ENCODE measurements at regions not wholly inside any gene's neighbourhood (a gene's known extent, or its start where the extent isn't known, plus 50 kb on each side); places are given as distances from the start of the nearest gene placed in this dataset.
A peak's percentile ranks its signal among the peaks of the same experiment; 100 is the strongest.

DNA sequence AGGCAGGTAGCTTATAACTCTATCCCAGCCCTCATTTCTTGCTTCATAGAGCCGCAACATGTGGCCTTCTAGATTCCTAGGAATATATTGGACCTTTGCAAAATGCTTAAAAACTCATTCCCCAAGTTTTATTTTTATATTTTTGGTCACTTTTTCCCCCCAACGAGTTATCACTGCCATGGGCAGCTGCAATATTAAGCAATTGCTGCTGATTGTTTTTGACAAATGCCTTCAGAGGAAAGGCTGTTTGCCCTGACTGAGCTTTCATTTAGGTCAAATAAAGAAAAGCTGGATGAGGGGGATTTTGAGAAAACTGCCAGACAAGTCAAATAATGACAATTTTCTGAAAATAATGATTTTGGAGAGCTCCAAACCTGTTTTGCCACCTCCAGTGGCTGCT, 976.9 kb upstream of the MBL2 start:
- no peak for DNase-seq

DNA sequence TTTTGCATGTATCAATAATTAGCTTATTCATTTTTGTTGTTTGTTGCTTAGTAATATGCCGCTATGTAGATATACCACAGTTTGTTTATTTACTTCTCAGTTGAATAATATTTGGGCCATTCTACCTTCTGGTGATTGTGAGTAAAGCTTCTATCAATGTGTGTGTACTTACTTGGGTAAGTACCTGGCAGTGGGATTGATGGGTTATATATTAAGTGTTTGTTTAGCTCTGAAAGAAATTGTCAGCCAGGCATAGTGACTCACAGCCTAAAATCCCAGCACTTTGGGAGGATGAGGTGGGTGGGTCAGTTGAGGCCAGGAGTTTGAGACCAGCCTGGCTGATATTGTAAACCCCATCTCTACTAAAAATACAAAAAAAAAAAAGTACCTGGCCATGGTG, 975.7 kb upstream of the MBL2 start:
- no peak for DNase-seq

DNA sequence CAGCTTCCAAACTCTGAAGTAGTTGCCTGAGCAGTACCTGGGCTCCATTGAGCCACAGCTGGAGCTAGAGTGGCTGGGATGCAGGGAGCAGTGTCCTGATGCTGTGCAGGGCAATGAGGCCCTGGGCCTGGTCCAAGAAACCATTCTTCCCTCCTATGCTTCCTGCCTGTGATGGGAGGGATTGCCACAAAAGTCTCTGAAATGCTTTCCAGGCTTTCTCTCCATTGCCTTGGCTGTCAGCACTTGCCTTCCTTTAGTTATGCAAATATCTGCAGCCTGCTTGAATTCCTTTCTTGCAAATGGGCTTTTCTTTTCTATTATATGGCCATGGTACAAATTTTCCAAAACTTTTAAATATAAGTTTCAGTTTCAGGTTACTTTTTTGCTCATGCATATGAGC, 972.2 kb upstream of the MBL2 start:
- no peak for DNase-seq

DNA sequence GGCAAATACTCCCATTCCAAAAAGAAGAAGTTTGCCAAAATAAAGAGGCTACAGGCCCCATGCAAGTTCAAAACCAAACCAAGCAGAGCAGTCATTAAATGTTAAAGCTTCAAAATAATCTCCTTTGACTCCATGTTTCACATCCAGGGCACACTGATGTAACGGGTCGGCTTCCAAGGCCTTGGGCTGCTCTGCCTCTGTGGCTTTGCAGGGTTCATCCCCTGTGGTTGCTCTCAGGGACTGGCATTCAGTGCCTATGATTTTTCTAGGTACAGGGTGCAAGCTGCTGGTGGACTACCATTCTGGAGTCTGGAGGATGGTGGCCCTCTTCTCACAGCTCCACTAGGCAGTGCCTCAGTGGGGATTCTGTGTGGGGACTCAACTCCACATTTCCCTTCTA, 971.6 kb upstream of the MBL2 start:
- no peak for DNase-seq

DNA sequence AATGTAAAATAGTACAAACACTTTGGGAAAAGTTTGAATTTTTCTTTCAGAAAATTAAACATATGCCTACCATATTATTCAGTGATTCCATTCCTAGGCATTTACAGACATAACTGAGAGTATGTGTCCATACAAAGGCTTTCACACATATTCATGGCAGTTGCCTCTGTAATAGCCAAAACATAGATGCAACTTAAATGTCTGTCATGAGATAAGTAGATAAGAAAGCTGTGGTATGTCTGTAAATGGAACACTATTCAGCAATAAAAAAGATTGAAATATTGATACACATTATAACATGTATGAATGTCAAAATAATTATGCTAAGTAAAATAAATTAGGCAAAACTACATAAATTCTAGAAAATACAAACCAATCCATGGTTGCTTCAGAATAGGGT, 964.5 kb upstream of the MBL2 start:
- DNase-seq, result no peak

DNA sequence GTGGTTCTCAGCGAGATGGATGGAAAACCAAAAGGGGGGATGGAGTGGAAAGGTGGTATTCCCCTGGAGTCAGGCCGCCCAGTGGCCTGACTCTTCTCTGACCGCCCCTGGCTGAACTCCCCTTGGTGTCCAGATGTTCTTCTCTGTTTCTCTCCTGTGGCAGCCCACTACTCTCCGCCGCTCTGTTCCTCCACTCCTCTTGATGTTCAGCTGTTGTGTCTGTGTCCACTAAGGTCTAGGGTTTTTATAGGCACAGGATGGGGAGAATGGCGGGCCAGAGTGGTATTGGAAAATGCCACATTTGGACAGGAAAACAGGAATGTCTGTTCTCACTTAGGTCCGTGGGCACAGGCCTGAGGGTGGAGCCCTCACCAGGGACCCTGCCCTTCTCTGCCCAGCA, 954.3 kb upstream of the MBL2 start:
- DNase-seq, result no peak

DNA sequence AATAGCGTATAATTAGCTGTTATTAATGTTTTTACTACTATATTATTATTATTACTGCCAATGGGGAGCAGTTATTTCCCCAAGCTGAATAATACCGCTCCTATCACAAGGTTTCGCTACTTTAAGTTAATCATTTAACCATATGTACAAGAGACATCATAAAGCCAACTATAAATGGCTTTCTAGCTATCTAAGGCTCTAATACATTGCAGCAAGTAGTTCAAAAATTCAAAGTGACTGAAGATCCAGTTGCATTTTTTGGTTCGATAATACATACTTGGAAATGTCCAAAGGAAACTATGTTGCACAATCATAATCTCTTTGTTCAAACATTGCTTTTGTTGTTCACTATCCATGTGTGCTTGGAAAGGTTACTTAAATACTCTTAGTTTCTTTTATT, 952.0 kb upstream of the MBL2 start:
- no peak for DNase-seq

DNA sequence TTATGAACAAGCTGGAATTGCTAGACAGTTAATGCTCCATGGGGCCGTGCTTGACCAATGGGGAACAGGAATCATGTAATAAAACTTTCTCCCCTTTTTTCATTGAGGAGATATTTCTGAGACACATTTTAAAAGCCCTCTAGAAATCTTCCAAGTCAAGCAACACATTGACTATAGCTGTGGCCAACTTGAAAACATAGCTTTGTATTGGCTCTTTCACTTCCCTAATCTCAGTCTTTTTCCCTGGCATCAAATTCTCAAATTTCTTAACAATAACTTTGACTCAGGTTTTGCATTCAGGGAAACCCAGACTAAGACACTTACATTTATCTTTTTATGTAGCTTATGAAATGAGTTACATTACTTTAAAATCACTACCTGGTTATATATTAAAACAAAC, 947.1 kb upstream of the MBL2 start:
- DNase-seq, result no peak

DNA sequence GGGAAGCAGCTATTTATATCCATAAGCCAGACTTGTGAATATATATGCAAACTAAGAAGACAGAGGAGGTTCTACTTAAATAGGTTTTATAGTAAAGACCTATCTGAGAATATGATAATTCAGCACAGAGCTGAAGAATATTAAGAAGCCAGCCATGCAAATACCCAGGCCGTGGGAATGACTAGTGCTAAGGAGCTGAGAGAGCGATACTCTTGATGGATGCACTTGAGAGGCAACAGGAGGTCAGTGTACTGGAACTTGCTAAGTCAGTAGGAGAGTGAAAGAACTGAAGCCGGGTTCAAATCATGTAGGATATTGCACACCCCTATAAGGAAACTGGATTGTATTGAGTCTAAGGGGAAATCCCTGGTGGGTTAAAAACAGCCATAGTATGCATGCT, 943.6 kb upstream of the MBL2 start:
- DNase-seq, result no peak

DNA sequence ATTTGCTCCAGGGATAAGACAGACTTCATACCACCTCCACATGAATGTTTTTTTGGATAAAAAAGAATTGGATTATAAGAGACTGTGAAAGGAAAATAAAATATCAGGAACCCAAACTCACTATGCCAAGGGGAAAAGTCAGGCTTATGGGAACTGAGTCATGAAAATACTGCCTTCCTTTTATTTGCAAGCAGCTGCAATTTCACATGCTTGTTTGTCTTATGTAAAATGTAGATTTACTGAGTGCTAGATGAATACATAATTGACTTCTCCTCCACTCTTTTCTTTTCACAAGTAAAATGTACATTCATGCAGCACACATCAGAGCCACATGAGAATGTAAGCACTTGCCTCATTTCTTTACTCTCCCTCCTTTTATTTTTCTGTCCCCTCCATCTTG, 940.8 kb upstream of the MBL2 start:
- no peak for DNase-seq

DNA sequence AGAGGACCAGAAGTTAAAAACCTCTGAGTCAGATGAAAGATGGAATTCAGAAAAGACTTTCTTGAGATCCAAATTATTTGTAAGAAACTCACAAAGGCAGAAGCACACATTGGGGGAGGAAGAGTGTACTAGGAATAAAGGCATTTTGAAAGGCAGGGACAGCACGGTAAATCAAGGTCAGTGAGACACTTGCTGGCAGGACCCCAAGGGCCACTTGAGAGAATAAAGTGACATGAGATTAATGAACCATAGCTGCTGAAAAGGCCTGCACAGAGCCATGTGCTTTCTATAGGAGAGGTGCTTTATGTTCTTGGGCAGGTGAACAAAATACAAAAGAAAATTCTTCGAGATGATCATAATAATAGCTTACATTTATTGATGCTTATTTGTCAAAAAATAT, 929.9 kb upstream of the MBL2 start:
- DNase-seq, result no peak

DNA sequence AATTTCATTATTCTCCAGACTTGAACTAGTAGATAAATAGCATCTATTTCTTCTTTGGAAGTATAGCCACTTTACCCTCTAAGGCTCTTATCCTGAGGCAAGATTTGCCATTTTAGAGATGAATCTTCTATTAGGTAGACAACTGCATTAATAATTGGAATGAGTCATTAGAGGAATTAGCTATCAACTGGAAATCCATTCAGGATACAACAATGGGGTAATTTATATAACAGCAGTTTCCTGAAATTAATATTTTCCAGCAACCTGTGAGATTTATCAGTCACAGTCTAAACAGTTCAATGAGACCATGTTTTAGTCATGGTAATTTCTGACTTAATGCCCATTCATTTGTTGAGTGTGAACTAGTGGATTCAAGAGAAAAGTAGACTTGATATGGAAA, 928.6 kb upstream of the MBL2 start:
- DNase-seq, result no peak

DNA sequence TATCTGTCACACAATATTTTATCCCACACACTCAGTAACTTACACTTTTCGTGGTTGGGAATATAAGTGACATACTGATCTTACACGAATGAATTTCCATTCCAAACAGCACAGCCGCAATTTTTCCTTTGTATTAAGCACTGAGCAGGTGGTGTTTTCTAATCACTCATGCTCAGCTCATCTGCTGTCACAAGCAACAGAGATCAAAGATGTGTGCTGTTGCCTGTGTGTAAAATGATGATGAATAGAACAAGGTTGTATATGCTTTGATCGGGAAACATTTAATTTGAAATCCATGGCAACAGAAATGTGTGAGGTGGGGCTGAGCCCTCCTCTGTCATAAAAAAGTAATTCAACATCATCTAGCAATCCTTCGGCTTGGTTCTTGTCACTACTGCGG, 927.7 kb upstream of the MBL2 start:
- DNase-seq, result no peak

DNA sequence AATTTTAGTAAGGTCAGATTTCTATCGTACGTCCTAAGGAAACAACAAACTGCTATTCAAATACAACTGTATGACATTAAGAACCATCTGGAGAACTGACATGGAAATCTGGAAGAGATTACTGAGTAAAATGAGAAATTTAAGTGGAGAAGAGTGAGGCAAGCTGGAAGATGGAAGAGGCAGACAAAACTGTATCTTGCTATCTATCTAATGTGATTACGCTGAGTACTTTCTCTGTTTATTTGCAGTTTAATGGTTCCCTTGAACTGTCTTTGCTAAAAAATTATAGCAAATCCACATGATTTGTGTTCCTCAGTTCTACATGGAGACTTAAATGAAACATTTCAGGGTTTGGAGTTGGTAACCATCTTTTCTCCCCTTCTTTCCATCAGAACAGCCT, 927.1 kb upstream of the MBL2 start:
- DNase-seq, result no peak

DNA sequence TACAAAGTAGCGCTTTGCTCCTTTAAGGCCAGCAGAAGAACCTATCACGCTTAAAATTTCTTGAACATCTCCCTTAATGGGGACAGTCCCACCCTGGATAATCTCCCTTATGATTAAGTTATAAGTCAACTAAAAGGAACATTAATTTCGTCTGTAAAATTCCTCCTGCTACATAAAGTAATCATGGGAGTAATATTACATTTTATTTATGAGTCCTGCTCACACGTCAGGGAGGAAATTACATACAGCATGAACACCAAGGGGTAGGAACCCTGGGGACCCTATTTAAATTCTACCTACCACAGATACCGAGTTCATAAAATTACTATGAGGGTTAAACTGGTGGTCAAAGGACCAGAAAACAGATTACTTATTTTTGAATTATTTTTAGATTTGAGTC, 926.6 kb upstream of the MBL2 start:
- no peak for DNase-seq

DNA sequence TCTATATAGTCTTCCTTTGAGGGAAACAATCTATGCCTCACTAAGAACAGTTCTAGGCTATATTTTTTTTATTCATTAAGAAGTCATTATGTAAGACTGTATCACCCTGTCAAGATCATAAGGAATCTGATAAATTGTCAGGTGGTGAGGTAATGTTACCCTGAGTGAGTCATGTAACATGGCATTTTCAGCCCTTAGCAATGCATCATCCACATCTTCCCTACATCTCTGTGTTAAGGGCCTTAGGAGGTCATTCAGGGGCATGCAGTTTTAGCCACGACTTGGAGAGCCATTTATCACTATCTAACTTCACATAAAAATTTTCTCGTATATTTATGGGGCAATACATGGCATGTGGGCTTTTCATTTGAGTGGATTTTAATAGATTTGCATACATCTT, 924.5 kb upstream of the MBL2 start:
- peak in 1 of 2 experiments; percentile 25 for DNase-seq

DNA sequence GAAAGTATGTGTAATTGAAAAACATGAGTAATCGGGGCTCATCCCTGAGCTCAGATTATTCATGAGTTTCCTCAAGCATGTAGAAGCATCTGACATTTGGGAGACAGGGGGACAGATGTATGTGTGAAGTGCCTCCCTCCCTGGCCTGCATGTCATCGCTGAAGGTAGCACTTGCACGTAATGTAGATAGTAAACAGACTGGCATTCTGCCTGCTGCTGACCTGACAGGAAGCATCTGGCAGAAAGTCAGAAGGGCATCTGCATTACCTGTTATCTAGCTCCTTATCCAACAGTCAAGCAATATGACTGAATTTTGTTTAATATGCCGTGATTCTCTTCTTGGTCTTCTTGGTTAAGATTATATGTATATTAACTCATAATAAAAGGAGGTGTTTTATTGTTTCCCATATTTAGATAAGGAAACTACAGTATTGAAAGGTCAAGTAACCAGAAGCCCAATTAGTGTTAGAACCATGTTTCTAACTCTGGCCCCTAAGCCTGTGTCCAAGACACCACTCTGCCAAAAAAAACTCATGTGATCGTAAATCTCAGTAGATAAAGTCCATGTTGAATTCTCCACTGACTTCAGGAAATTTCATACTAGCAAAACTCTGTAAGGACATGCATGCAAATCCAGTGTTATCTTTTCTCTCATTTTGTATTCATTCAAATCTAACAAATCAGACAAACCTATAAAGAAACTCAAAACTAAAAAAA, 918.1 kb upstream of the MBL2 start:
- no peak for DNase-seq

DNA sequence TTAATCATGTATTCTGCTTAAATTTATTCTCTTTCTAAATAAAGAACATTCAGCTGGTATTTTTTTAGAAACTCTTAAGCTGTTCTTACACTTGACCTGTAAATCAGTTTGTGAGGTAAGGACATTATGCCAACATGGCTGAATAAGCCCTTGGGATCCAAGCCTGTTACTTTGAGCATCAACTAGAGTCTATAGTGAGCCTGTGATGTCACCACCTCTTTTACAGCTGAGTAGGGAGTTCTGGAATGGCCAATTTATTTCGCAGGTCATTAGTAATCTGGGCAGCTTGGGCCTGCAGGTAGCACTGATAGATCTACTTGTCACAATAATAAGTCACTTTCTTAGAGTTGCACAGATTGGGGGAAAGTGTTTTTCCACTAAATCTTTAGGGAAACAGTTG, 915.2 kb upstream of the MBL2 start:
- no peak for DNase-seq

DNA sequence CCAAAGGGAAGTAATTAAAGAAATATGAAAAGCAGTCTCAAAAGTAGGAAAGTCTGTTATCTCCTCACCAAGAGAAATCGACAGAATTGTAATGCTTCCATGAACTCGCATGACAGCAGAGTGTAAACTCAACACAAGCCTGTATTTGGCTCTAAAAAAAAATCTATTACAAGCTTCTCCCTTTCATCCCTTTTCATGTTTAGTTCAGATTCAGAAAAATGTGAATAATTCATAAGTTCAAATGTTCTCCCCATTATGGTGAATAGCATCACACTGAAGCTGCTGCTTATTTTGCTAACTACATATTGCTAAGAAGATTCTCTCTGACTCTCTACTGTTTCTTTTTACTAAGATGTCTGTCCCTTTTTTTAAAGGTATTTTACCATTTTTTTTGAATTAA, 910.3 kb upstream of the MBL2 start:
- DNase-seq, result no peak

DNA sequence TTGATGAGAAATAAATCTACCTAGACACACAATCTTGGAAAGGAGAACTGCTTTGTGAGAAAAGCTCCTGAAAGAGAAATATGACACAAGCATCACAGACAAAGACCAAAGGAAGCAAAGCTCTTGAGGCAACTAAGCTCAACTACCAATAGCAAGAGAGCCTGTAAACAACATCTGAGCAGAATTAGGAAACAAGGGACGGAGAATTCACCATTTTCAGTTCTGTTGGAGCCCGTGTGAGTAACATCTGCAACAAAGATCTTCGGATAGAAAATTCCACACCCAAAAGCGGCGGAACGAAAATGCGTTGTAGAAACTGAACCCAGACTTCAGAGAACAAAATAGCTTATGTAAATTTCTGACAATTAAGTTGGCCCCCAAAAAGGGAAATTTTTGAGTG, 909.9 kb upstream of the MBL2 start:
- no peak for DNase-seq

DNA sequence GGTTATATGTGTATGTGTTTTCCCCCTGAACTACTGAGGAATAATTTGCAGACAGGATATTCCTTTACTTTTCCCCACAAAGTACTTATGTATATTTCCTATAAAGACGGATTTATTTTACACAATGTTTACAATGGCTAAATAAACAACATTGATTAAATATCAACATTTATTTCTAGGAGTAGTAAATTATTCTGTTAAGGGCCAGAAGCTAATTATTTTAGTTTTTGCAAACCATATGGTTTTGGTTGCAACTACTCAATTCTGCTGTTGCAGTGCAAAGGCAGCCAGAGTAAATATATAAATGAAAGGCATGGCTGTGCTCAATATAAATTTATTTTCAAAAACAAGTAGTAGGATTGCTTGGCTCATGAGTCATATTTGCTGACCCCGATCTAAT, 907.1 kb upstream of the MBL2 start:
- DNase-seq, result no peak

DNA sequence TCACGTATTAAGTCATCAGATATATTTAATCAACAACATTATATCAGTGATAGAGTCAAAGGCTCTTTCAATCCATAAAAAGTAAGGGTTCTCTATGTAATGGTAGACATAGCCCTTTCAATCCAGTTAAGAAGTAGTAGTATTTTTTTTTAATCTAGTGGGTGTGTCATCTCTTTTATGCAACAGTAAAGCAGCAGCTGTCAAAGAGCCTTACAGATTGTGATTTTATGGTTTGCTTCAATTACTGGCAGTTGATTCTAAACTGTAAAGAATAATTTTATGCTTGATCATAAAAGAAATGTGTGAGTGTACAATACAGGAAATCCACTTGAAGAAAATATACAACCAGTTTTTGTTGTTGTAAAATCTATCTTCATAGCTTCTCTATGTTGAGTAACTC, 902.6 kb upstream of the MBL2 start:
- DNase-seq, result no peak

DNA sequence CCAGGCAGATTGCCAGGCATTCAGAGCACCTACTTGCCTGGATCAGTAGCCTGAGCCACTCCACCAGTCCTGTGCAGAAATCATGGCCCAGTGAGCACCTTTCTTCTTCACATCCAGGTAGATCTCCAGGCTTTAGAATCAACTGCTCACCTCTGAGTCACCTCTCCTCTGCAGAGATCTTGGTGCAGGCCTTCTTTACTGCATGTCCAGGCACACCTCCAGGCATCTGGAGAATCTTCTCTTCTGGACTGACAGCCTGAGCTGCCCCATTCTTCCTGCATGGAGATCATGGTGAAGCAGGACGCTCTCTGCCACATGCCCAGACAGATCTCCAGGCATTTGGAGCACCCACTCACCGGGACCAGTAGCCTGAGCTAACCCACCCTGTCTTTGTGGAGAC, 894.5 kb upstream of the MBL2 start:
- no peak for DNase-seq

DNA sequence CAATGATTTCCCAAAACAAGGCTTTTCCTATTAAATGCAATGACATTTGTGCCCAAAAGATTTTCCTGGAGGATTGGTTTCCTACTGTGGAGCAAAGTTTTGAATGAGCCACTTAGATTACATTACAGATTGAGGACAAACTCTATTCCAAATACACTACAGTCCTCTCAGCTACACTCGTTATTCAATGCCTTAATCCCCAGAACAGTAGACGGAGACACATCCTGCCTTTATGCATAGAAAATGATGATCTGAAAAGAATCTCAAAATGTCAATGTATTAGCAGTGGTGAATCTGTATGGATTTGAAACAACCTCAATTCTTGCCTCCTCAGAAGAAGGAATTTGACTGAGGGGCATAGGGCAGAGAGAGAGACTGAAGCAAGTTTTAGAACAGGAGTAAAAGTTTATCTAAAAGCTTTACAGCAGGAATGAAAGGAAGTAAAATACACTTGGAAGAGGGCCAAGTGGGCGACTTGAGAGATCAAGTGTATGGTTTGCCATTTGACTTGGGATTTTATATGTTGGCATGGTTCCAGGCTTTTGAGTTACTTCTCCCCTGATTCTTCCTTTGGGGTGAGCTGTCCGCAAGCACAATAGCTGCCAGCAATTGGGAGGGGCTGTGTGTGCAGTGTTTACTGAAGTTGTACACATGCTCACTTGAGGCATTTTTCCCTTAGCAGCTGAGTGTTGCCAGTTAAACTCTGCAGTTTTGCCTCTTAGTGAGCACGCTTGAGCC, 891.9 kb upstream of the MBL2 start:
- DNase-seq, result no peak

DNA sequence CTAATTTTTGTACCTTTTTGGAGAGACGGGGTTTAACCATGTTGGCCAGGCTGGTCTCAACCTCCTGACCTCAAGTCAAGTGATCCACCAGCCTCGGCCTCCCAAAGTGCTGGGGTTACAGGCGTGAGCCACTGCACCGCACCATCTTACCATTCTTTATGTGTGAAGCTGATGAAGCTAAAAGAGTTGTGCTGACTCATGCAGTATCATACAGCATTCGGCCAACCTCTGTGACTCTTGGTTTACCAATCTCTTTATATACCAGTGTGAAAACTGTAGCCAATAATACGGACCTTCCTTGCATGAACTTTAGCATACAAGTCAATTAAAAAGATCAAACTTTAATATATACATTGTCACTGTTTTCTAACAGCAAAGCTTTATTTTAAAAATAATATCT, 878.2 kb upstream of the MBL2 start:
- DNase-seq, result no peak

All from SW 1271 (cell line).